Inflammatory macrophage (primary cell): ENCODE measurements at regions not wholly inside any gene's neighbourhood (a gene's known extent, or its start where the extent isn't known, plus 50 kb on each side); places are given as distances from the start of the nearest gene placed in this dataset.
A peak's percentile ranks its signal among the peaks of the same experiment; 100 is the strongest.
"Not testable (repeated sequence)": the region's sequence is repeated elsewhere in the genome, so short reads cannot be mapped to it uniquely, and the experiment has no call there.

Experiments used
- DNase-seq, 2 donors: peaks; one replicate each; pipeline ENCODE4 v3.0.0-alpha.2; 2020 to 2022

GRCh38 chr13:42400188-42400833, 128.4 kb downstream of the AKAP11 start:
- DNase-seq: no peak

DNA sequence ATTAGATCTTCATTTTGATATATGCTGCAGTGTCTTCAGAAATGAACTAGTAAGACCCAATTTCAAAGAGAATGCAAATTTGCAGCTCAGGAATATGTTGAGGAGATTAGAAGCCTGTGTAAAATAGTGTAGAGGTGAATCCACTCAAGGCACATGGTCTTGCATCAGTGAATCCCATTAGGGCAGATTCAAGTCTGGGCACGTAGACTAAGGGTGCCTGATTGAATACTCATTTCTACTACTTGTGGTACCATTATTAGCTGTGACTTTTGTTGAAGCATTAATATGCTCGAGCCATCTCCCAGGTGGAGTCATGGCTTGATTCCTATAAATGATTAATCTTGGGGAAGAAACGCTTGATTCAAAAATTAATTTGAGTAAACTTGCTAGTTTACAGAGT, 129.4 kb downstream of the AKAP11 start:
- DNase-seq: no peak

- no peak for DNase-seq
Observed at GRCh38 chr13:42405665-42406390, 133.9 kb downstream of the AKAP11 start.

DNA sequence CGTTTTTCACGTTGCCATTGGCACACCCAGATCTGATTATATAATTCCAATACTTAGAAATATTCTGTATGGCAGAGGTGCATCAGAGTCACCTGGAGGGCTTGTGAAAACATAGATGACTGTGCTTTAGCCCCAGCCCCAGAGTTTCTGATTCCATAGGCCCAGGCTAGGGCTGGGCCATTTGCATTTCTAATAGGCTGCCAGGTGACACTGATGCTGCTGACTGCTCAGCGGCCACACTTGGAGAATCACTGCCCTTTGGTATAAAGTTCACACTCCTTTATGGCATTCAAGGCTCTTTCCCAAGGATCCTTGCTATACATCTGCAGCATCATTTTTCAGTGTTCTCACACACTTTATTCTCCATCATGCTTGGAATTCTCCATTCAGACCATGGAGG, 137.1 kb downstream of the AKAP11 start:
- DNase-seq: no peak

- DNase-seq: no peak
Observed at GRCh38 chr13:42409551-42409950, 137.6 kb downstream of the AKAP11 start.

GRCh38 chr13:42412812-42413483, 141.0 kb downstream of the AKAP11 start:
- DNase-seq: no peak

GRCh38 chr13:42413484-42413815, 141.5 kb downstream of the AKAP11 start:
- DNase-seq: no peak

- DNase-seq: no peak
Observed at GRCh38 chr13:42417626-42418025, 145.7 kb downstream of the AKAP11 start.

DNA sequence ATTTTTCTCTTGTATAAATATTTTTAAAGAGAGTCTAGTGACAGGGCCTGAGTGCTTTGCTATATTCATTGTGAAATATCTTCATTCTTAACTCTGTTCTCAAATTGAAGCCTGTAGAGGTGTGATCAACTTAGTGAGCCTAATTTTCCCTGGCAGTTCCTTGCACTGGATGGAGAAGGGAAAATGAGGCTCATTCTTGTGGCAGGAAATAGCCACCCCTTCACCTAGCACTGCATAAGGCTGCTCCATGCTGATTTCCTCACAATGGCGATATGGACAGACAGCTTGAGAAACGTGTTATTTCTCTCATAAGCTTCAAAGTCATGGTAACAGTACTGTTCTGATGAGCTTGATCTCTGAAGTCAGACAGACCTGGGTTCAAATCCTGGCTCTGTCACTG, 146.2 kb downstream of the AKAP11 start:
- DNase-seq: no peak

DNA sequence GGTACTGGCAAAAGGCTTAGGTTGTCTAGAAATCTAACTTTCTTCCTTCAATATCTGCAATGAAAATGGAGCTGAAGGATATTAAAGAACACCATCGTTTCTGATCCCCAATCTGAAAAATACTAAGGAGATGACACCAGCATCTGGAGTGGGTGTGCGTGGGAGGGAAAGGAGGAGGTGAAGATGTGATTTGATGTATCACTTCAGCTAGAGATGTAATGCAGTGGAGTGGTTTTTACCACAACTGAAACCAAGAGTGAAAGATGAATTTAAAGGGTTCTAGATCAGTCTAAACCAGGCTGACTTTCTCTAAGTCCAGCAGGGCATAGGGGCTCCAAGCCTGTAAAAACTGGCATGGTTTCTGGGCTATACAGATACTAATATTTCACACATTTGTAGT, 148.4 kb downstream of the AKAP11 start:
- DNase-seq: no peak

GRCh38 chr13:42422681-42423080, 150.7 kb downstream of the AKAP11 start:
- no peak for DNase-seq

GRCh38 chr13:42424182-42424581, 149.8 kb upstream of the TNFSF11 start:
- DNase-seq: no peak

GRCh38 chr13:42445354-42445753, 128.6 kb upstream of the TNFSF11 start:
- DNase-seq: no peak

DNA sequence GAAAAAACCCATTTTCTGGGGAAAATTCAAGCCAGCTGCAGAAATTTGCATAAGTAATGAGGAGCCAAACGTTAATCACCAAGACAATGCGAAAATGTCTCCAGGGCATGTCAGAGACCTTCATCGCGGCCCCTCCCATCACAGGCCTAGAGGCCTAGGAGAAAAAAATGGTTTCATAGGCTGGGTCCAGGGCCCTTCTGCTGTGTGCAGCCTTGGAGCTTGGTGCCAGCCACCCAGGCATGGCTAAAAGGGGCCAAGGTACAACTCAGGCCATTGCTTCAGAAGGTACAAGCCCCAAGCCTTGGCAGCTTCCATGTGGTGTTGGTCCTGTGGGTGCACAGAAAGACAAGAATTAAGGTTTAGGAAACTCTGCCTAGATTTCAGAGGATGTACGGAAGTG, 127.4 kb upstream of the TNFSF11 start:
- not testable (repeated sequence) for DNase-seq

DNA sequence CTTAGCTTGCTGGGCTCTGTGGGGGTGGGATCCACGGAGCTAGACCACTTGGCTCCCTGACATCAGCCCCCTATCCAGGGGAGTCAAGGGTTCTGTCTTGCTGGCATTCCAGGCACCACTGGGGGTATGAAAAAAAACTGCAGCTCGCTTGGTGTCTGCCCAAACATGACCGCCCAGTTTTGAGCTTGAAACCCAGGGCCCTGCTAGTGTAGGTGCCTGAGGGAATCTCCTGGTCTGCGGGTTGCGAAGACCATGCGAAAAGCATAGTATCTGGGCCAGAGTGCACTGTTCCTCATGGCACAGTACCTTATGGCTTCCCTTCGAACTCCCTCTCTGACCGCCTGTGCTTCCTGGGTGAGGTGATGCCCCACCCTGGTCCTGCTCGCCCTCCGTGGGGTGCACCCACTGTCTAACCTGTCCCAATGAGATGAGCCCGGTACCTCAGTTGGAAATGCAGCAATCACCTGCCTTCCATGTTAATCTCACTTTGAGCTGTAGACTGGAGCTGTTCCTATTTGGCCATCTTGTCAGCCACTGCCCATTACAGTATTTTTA, 120.8 kb upstream of the TNFSF11 start:
- no peak for DNase-seq

GRCh38 chr13:42454749-42455148, 119.2 kb upstream of the TNFSF11 start:
- DNase-seq: no peak

DNA sequence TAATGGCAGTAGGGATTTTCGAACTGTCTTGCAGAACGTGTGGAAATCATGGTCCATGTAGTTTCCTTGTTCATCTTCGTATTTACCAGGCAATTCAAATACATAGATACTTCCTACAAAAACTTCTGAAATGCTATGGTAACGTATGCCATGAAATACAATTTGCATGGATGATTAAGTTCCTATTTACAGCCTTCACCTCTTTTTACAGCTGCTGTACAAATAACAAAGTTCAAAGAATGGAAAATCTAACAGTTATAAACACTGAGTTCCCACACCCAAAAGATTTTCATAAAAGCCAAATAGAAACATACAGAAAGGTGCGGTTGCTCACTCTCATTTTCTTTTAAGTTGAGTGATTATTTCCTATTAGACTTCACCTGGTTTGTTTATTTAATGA, 115.8 kb upstream of the TNFSF11 start:
- DNase-seq: no peak

DNA sequence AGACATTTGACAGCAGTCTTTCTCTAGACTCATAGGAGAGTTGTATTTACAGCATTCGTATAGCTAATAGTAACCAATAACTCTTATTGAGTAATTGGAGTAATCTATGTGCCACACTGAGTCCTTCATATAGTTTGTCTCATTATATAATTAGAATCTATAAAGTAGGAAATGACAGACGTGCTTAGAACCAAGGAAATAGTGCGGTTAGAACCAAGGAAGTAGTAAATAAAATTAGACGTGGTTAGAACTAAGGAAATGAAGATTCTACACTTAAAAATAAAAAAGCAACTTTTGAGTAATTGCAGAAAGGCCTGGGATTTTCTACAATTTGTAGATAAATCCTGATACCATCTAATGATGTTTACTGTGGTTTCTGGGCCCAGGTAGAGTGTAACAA, 107.8 kb upstream of the TNFSF11 start:
- no peak for DNase-seq

DNA sequence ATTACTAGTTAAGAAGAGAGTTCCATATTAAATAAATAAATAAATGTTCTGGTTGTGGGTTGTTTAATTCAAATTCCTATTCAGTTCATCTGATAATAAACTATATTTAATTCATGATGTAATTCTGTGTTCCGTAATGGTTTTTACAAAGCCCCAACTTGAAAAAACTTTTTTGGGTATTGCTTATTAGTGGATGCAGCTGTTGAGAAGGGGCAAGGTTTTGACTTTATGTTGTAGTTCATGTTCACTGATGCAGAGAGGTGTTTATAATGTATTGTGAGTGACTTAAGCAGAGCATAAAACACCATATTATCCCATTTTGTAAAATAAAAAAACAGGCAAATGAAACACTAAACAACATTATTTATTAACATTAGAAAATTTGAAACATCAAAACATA, 107.3 kb upstream of the TNFSF11 start:
- DNase-seq: no peak

DNA sequence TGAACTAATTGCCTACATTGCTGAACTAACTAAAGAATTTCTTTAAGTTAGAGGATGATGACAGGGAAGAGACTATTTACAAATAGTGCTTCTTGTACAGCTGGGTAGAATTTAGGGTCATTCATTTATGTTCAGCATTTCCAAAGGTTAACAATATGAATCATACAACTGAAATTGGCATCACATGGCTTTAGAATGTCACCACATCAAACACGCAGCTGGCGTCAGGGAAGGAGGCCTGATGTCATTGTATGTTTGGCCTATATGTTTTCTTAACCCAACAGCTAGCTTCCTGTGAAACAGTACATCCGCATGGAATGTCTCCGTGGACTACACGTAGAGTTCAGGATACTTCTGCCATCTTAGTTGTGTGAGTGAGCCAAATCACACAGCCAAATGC, 99.0 kb upstream of the TNFSF11 start:
- DNase-seq: no peak

DNA sequence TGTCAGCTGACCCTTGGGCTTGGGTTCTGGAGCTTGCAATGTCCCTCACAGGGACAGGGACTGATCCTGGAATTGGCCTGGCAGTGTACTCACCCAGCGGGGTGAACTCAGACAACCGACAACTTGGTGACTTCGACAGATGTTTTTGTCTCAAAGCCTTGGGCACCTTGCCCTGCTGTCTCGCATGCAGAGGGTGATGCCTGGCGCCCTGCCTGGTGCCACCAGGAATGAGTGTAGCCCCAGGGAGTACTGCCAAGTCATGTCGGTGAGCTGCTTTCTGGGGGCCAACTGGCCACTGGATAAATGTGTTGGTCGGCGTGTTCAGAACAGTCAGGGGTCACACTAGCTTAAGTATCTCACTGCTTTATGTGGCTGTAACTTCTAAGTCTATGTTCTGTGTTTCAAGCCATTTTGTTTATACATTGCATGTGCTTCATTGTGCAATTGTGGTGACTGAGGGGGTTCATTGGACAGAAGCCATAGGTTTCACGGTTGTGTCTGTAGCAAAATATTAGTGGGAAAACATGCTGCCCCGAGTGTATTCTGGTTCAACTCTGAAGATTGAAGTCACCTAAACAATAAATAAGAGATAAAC, 96.3 kb upstream of the TNFSF11 start:
- DNase-seq: no peak

GRCh38 chr13:42478531-42479156, 95.3 kb upstream of the TNFSF11 start:
- peak in 1 of 2 donors; percentile 17 for DNase-seq

DNA sequence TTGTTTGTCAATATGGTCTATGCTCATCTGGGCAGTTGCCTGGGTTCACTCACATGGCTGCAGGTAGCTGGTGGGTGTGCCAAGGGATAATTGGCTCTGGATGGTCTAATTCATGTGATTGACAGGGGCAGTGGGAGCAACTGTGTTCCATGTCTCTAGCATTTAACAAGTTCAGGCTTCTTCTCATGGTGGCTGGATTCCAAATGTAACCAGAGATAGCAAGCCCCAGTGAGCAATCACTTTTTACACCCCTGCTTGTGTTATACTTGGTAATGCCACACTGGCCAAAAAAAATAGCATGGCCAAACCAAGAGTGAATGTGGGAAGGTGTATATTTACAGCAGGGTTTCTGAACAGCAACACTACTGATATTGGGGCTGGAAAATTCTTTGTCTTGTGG, 89.6 kb upstream of the TNFSF11 start:
- no peak for DNase-seq
